Vagina (tissue), 2 donors: ENCODE measurements at regions not wholly inside any gene's neighbourhood (a gene's known extent, or its start where the extent isn't known, plus 50 kb on each side); places are given as distances from the start of the nearest gene placed in this dataset.

Source experiments
- CTCF ChIP-seq, 3 experiments: fragments of 450-650 bp in 2 of 3; fragments of 200-600 bp in 1 of 3; sonication (generic) in 1 of 3; IDR thresholded peaks; one replicate each; pipeline ENCODE4 v1.5.1; 2017 to 2019; ENCODE audit warnings: antibody characterized with exemption in 3 of 3, mild to moderate bottlenecking in 2 of 3, moderate library complexity in 2 of 3
- POLR2AphosphoS5 ChIP-seq, 2 donors: sonication (generic); formaldehyde crosslinking; IDR thresholded peaks; one replicate each; pipeline ENCODE4 v1.9.0; 2017; ENCODE audit warnings: antibody characterized with exemption in 2 of 2, mild to moderate bottlenecking in 2 of 2, low read depth in 1 of 2; ENCODE audit not compliant: insufficient read depth in 1 of 2

GRCh38 chr2:35931115-35931514 lies 424.5 kb upstream of the CRIM1 start:
- TF ChIP-seq CTCF (IDR thresholded peaks at IDR 0.05) (no peak), POLR2AphosphoS5 (IDR thresholded peaks at IDR 0.05; ENCODE audit: insufficient read depth in 1 of 2, low read depth in 1 of 2) (no peak)
